ENCODE measurements at regions not wholly inside any gene's neighbourhood (a gene's known extent, or its start where the extent isn't known, plus 50 kb on each side); places are given as distances from the start of the nearest gene placed in this dataset.

- H3K36me3 ChIP-seq (ENCODE audit: control insufficient read depth in 2 of 2, insufficient read depth in 1 of 2, low read length in 2 of 2): no peaks in the 10 kb centered on the region
- no peak overlapping the region for H3K27ac ChIP-seq (ENCODE audit: extremely low read depth, low read depth, low read length)
- TF ChIP-seq ZNF155 (tag by site-specific recombination; IDR thresholded peaks at IDR 0.05): no peak
- no peak for TF ChIP-seq SCRT1 (tag by site-specific recombination; IDR thresholded peaks at IDR 0.05; ENCODE audit: borderline replicate concordance)
- TF ChIP-seq ZNF785 (tag by site-specific recombination; IDR thresholded peaks at IDR 0.05): no peak
- TF ChIP-seq WT1 (tag by site-specific recombination; IDR thresholded peaks at IDR 0.05): no peak
- no peak for TF ChIP-seq MEIS1 (CRISPR knock-in tag; IDR thresholded peaks at IDR 0.05; ENCODE audit: borderline replicate concordance)
- no peak for TF ChIP-seq HIC1 (tag by site-specific recombination; IDR thresholded peaks at IDR 0.05)
- no peak for TF ChIP-seq ZBTB20 (tag by site-specific recombination; IDR thresholded peaks at IDR 0.05)
- TF ChIP-seq ZNF514 (tag by site-specific recombination; IDR thresholded peaks at IDR 0.05): no peak
- TF ChIP-seq ZNF341 (tag by site-specific recombination; IDR thresholded peaks at IDR 0.05; ENCODE audit: low read depth): no peak
- no peak for TF ChIP-seq ZNF2 (tag by site-specific recombination; IDR thresholded peaks at IDR 0.05)
- ChIA-PET POLR2A (no interaction called here), CTCF (no interaction called here)
- no peaks in the 10 kb centered on the region for H3K9me3 ChIP-seq (ENCODE audit: control insufficient read depth, insufficient read depth, low read depth, low read length)
- H3K4me1 ChIP-seq (ENCODE audit: control insufficient read depth, insufficient read depth, low read length): no peaks in the 10 kb centered on the region
- H3K4me3 ChIP-seq (ENCODE audit: low read depth, low read length): no peak overlapping the region
Measured at GRCh38 chr11:92109466-92109865, 115.2 kb upstream of the FAT3 start.

- Histone ChIP-seq H3K4me3 (ENCODE audit: low read depth, low read length) (no peak overlapping the region), H3K36me3 (ENCODE audit: control insufficient read depth in 2 of 2, insufficient read depth in 1 of 2, low read length in 2 of 2) (no peaks in the 10 kb centered on the region), H3K4me1 (ENCODE audit: control insufficient read depth, insufficient read depth, low read length) (no peaks in the 10 kb centered on the region), H3K27ac (ENCODE audit: extremely low read depth, low read depth, low read length) (no peak overlapping the region), H3K9me3 (ENCODE audit: control insufficient read depth, insufficient read depth, low read depth, low read length) (no peaks in the 10 kb centered on the region)
- ChIA-PET CTCF (no interaction called here), POLR2A (no interaction called here)
- TF ChIP-seq ZNF600 (tag by site-specific recombination; IDR thresholded peaks at IDR 0.05) (no peak), ZNF639 (tag by site-specific recombination; IDR thresholded peaks at IDR 0.05) (no peak)
Measured at GRCh38 chr11:92107331-92107730, 117.3 kb upstream of the FAT3 start.

GRCh38 chr11:92104349-92104748 lies 120.3 kb upstream of the FAT3 start:
- CTCF ChIA-PET: no interaction called here
- H3K27ac ChIP-seq (ENCODE audit: extremely low read depth, low read depth, low read length): no peak overlapping the region
- no peaks in the 10 kb centered on the region for H3K4me1 ChIP-seq (ENCODE audit: control insufficient read depth, insufficient read depth, low read length)
- no peak overlapping the region for H3K4me3 ChIP-seq (ENCODE audit: low read depth, low read length)
- H3K36me3 ChIP-seq (ENCODE audit: control insufficient read depth in 2 of 2, insufficient read depth in 1 of 2, low read length in 2 of 2): no peaks in the 10 kb centered on the region
- POLR2A ChIA-PET: no interaction called here
- no peaks in the 10 kb centered on the region for H3K9me3 ChIP-seq (ENCODE audit: control insufficient read depth, insufficient read depth, low read depth, low read length)
- no peak for TF ChIP-seq INSM2 (tag by site-specific recombination; IDR thresholded peaks at IDR 0.05)
- no peak for TF ChIP-seq ZNF366 (tag by site-specific recombination; conservative IDR thresholded peaks at IDR 0.05)
- no peak for TF ChIP-seq ZNF169 (tag by site-specific recombination; IDR thresholded peaks at IDR 0.05)

- no peaks in the 10 kb centered on the region for H3K36me3 ChIP-seq (ENCODE audit: control insufficient read depth in 2 of 2, insufficient read depth in 1 of 2, low read length in 2 of 2)
- H3K4me1 ChIP-seq (ENCODE audit: control insufficient read depth, insufficient read depth, low read length): no peaks in the 10 kb centered on the region
- ChIA-PET CTCF (no interaction called here), POLR2A (no interaction called here)
- no peak overlapping the region for H3K27ac ChIP-seq (ENCODE audit: extremely low read depth, low read depth, low read length)
- H3K4me3 ChIP-seq (ENCODE audit: low read depth, low read length): no peak overlapping the region
- H3K9me3 ChIP-seq (ENCODE audit: control insufficient read depth, insufficient read depth, low read depth, low read length): no peaks in the 10 kb centered on the region
- no peak for TF ChIP-seq MEIS1 (CRISPR knock-in tag; IDR thresholded peaks at IDR 0.05; ENCODE audit: borderline replicate concordance)
- TF ChIP-seq ZNF24 (tag by site-specific recombination; IDR thresholded peaks at IDR 0.05): no peak
- peak; percentile 36; the same call in 1 of the 2 replicates for TF ChIP-seq TRIM28 (IDR thresholded peaks at IDR 0.05; ENCODE audit: borderline replicate concordance, low read length)
- no peak for TF ChIP-seq ZNF792 (tag by site-specific recombination; IDR thresholded peaks at IDR 0.05)
- TF ChIP-seq ZNF214 (tag by site-specific recombination; IDR thresholded peaks at IDR 0.05; ENCODE audit: borderline replicate concordance): no peak
- TF ChIP-seq WT1 (tag by site-specific recombination; IDR thresholded peaks at IDR 0.05): no peak
- no peak for TF ChIP-seq KLF17 (tag by site-specific recombination; IDR thresholded peaks at IDR 0.05)
- TF ChIP-seq ZIC2 (tag by site-specific recombination; IDR thresholded peaks at IDR 0.05): no peak
- TF ChIP-seq ZNF660 (tag by site-specific recombination; IDR thresholded peaks at IDR 0.05): no peak
- TF ChIP-seq GLIS1 (tag by site-specific recombination; IDR thresholded peaks at IDR 0.05): no peak
- TF ChIP-seq RBAK (tag by site-specific recombination; IDR thresholded peaks at IDR 0.05): no peak
- TF ChIP-seq TCF7L2 (IDR thresholded peaks at IDR 0.05; ENCODE audit: borderline replicate concordance, low read depth, low read length): peak; percentile 43; the same call in 1 of the 2 replicates
Measured at GRCh38 chr11:92101920-92102319, 122.7 kb upstream of the FAT3 start.
